Activated CD4-positive, alpha-beta T cell treated with anti-CD3 and anti-CD28 coated beads for 36 hours (primary cell): ENCODE measurements at regions not wholly inside any gene's neighbourhood (a gene's known extent, or its start where the extent isn't known, plus 50 kb on each side); places are given as distances from the start of the nearest gene placed in this dataset.

Experiments
- ATAC-seq: fragments of 200-7000 bp; cut with Tn5 transposase; one replicate; pipeline ENCODE4 v1.10.0; 2021; ENCODE audit warnings: mild to moderate bottlenecking, moderate library complexity
- CTCF ChIA-PET: fragments of 350-600 bp; sonication (Branson Sonifier 250); formaldehyde crosslinking; loops from one replicate; lab custom pipeline; 2021; ENCODE audit warnings: antibody characterized with exemption; lab: Charles Lee
- POLR2A ChIA-PET: fragments of 350-600 bp; sonication (Branson Sonifier 250); formaldehyde crosslinking; loops from one replicate; lab custom pipeline; 2021; ENCODE audit warnings: antibody characterized with exemption, inconsistent platforms; lab: Charles Lee
- DNase-seq: peaks from one replicate; pipeline ENCODE4 v3.0.0-alpha.2; 2020
- H3K27ac Mint-ChIP-seq: one replicate; pipeline ENCODE4 v1.8.0; 2021; ENCODE audit warnings: mixed read lengths
- H3K27me3 Mint-ChIP-seq: one replicate; pipeline ENCODE4 v1.8.0; 2021; ENCODE audit warnings: mixed read lengths
- H3K36me3 Mint-ChIP-seq: one replicate; pipeline ENCODE4 v1.8.0; 2021; ENCODE audit warnings: low read depth, mixed read lengths
- H3K4me1 Mint-ChIP-seq: one replicate; pipeline ENCODE4 v1.8.0; 2021; ENCODE audit warnings: mixed read lengths
- H3K4me3 Mint-ChIP-seq: one replicate; pipeline ENCODE4 v1.8.0; 2021; ENCODE audit warnings: mild to moderate bottlenecking, moderate library complexity, mixed read lengths
- H3K9me3 Mint-ChIP-seq: one replicate; pipeline ENCODE4 v1.8.0; 2021; ENCODE audit warnings: low read depth, mixed read lengths
- intact Hi-C, 2 experiments: fragments of 100-400 bp; cut with DNase I in 1 of 2; cut with micrococcal nuclease in 1 of 2; formaldehyde crosslinking; loops; one replicate each; pipeline versions ENCODE4 v1.14.2 to v1.15.1; 2022 to 2024; cut with DNase I, micrococcal nuclease

DNA sequence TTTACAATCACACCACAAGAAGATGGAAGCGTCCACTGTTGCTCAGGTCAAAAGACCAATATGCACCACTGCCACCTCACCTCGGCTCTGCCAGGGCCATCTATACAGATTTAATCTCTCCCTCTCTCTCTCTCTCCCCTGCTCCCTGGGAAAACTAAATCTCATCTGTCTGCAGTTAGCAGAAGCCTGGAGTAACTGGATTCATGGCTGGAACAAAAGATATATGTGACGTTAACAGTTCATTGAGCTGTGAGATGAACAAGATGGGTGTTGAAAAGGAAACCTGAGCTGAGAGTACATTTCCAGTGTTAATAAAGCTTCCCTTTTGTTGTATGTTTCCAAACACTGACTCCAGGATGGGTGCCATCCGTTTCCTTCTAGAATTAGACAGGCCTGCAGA lies 369.7 kb downstream of the CDK5RAP2 start:
- Mint-ChIP-seq H3K4me1 (no peaks in the 10 kb centered on the region), H3K36me3 (no peaks in the 10 kb centered on the region), H3K27ac (no peak overlapping the region), H3K9me3 (no peaks in the 10 kb centered on the region), H3K4me3 (no peak overlapping the region), H3K27me3 (peaks cover 3% of the 10 kb centered on the region)
- ChIA-PET POLR2A (no interaction called here), CTCF (no interaction called here)
- no peak for DNase-seq
- intact Hi-C loops = no loop called here
- no peak for ATAC-seq

DNA sequence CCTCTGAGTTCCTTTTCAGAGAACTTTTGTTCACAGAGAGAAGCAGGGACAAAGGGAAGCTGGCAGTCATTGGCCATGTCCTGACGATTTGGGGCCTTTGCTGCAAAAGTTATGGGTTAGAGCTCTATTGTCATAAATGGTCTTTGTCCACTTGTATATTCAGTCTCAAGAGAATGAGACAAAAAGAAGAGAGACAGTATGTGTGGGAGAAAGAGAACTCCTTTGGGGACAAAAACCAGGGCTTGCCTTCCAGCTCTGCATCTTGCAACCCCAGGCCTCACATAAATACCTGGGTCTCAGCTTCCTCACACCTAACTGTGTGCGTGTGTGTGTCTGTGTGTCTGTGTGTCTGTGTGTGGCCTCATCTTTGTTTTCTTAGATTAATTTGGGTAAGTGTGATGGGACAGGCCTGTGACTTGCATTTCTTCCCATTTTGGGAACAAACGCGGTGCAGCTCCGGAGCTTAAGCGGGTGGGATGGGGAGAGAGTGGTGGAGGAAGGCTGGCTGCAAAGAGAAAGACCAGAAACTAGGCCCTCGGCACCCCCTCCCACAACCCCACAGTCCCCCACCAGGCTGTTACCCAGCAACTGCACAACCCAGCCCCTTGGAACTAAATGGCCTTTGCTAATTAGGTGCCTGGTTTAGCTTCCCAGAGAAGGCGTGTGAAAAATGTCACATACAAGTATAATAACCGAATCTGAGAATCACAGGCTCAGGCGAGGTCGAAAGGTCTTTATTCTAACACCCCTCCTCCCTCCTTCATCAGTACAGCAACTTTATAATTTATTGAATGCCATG lies 376.9 kb downstream of the CDK5RAP2 start:
- Mint-ChIP-seq H3K27me3 (no peaks in the 10 kb centered on the region), H3K36me3 (no peaks in the 10 kb centered on the region), H3K9me3 (no peaks in the 10 kb centered on the region), H3K27ac (no peak overlapping the region), H3K4me1 (no peaks in the 10 kb centered on the region), H3K4me3 (no peak overlapping the region)
- DNase-seq (no peak), ATAC-seq (no peak)
- intact Hi-C loops = loop anchor here in 1 of 2 experiments (10.0 kb wide), 1 partner anchor 62 kb away; no protein-coding TSS in a partner anchor
- ChIA-PET POLR2A (no interaction called here), CTCF (no interaction called here)

DNA sequence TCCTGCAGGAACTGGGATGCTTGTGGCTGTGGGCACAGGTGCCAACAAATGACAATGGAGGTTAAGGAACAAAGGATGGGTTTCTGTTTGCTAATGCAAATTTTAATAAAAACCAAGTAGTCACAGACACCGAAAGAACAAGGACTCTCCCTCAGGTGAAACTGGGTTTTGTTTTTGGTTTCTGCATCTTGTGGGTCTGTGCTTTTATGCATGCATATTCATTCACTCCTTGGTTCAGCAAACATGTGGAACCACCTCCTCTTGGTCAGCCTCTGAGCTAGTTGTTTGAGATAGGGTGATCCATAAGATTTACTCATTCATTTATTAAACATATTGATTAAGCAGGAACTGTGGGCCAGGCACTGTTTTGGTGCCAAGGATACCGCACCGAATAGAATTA lies 381.9 kb downstream of the CDK5RAP2 start:
- no peaks in the 10 kb centered on the region for H3K9me3 Mint-ChIP-seq
- CTCF ChIA-PET = no interaction called here
- DNase-seq = no peak
- no peaks in the 10 kb centered on the region for H3K4me1 Mint-ChIP-seq
- H3K27ac Mint-ChIP-seq = no peak overlapping the region
- POLR2A ChIA-PET = no interaction called here
- intact Hi-C loops = no loop called here
- no peaks in the 10 kb centered on the region for H3K27me3 Mint-ChIP-seq
- no peak overlapping the region for H3K4me3 Mint-ChIP-seq
- ATAC-seq = no peak
- no peaks in the 10 kb centered on the region for H3K36me3 Mint-ChIP-seq

DNA sequence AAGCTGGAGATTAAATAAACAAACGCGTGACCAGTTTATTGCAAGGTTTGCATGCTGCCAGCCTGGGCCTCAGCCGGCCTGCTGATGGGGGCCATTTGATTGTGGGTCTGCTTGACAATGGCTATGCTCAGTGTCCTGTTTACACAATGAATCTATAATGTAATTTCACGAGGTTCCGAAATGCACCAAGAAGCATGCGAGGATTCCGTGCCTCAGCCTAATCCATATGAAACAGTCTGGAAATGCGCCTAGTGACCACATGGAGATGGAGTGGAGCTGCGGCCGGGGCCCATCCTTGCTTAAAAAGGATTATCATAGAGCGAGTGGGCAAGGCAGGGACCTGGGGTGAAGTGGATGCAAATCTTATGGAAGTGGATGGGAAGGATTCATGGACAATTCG lies 382.4 kb downstream of the CDK5RAP2 start:
- Mint-ChIP-seq H3K36me3 (no peaks in the 10 kb centered on the region), H3K27me3 (no peaks in the 10 kb centered on the region), H3K9me3 (no peaks in the 10 kb centered on the region), H3K4me1 (no peaks in the 10 kb centered on the region), H3K4me3 (no peak overlapping the region), H3K27ac (no peak overlapping the region)
- intact Hi-C loops = no loop called here
- DNase-seq (no peak), ATAC-seq (no peak)
- POLR2A ChIA-PET = no interaction called here
- CTCF ChIA-PET = no interaction called here

DNA sequence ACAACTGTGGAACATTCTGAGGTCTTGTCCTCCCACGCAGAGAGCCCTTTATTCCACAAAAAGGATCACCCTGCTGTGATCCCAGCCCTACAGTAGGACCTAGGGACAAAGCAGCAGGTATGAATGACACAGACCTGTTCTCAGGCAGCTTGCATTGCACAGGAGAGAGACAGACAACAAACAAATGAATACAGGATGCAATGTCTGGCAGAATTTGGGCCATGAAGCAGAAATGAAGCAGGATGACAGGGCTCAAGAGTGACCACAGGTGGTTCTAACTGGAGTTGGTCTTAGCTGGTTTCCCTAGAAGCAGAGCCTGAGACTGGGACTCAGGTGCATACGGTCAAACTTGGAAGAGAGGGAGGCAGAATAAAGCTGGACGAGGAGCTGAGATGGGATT lies 388.8 kb downstream of the CDK5RAP2 start:
- intact Hi-C loops = no loop called here
- H3K27ac Mint-ChIP-seq = no peak overlapping the region
- ChIA-PET CTCF (no interaction called here), POLR2A (no interaction called here)
- no peaks in the 10 kb centered on the region for H3K9me3 Mint-ChIP-seq
- no peak for ATAC-seq
- no peak for DNase-seq
- no peaks in the 10 kb centered on the region for H3K36me3 Mint-ChIP-seq
- H3K4me3 Mint-ChIP-seq = no peak overlapping the region
- no peaks in the 10 kb centered on the region for H3K4me1 Mint-ChIP-seq
- H3K27me3 Mint-ChIP-seq = no peaks in the 10 kb centered on the region

DNA sequence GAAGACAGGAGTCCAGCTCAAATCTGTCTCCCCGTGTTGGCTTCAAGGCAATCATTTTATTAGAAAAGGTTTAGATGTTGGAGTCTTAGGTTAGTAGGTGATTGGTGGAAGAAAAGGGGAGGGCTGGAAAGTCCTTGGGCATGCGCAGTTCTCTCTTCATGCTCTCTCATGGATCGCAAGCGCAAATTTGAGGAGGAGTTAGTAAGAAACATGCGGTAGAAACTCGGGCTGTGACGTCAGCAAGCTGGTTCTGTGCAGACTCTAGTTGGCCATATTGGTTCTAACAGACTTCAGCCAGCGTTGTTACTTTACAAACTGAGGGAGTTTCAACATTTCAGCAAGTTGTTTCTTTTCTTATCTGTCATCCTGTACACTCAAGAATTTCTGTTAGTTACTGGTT lies 392.2 kb downstream of the CDK5RAP2 start:
- H3K27me3 Mint-ChIP-seq = peaks cover 5% of the 10 kb centered on the region
- H3K4me1 Mint-ChIP-seq = no peaks in the 10 kb centered on the region
- no peak overlapping the region for H3K4me3 Mint-ChIP-seq
- no peak overlapping the region for H3K27ac Mint-ChIP-seq
- H3K36me3 Mint-ChIP-seq = no peaks in the 10 kb centered on the region
- H3K9me3 Mint-ChIP-seq = no peaks in the 10 kb centered on the region
- ATAC-seq = no peak
- CTCF ChIA-PET = interaction anchor here (1.0 kb wide), 1 partner anchor 662 kb away, joined by 3 read pairs; no protein-coding TSS in a partner anchor
- POLR2A ChIA-PET = no interaction called here
- DNase-seq = no peak
- intact Hi-C loops = no loop called here

DNA sequence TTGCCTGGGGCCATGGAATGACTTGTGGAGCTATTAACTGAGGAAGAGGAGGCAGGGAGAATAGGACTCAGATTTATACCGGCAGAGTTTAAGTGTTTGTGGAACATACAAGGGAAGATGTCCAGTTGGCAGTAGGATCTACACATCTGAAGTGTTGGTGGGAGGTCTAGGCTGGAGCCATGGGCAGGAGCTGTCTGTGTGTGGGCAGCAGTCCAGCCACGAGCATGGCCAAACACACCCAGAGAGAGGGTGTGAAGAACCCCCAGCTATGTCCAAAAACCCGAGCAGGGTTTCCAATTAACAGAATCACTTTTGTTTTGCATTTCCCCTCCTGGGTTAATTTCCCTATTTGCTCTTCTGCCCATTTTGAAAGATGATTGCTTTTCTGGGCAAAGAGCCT lies 393.7 kb downstream of the CDK5RAP2 start:
- Mint-ChIP-seq H3K36me3 (no peaks in the 10 kb centered on the region), H3K9me3 (no peaks in the 10 kb centered on the region), H3K27ac (no peak overlapping the region), H3K4me3 (no peak overlapping the region), H3K4me1 (no peaks in the 10 kb centered on the region), H3K27me3 (peaks cover 5% of the 10 kb centered on the region)
- ChIA-PET POLR2A (no interaction called here), CTCF (no interaction called here)
- ATAC-seq (no peak), DNase-seq (no peak)
- intact Hi-C loops = no loop called here

DNA sequence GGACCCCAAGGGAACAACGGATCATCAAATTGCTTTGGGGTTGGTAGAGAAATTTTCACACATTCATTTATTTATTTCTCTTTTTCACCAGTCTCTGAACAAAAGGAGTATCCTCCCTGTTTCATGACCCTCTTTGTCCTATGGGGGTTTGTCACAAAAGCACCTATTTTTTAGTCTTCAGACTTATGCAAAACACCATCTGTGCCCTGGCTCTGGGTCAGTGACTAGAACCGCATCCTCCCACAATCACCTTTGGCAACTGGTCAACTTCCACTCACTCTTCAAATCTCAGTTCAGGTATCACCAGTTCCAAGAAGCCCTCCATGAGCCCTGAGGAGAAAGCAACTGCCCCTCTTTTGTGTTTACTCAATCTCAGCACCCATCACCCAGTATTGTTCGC lies 395.7 kb downstream of the CDK5RAP2 start:
- Mint-ChIP-seq H3K4me3 (no peak overlapping the region), H3K27me3 (peaks cover 5% of the 10 kb centered on the region), H3K9me3 (no peaks in the 10 kb centered on the region), H3K4me1 (no peaks in the 10 kb centered on the region), H3K27ac (no peak overlapping the region), H3K36me3 (no peaks in the 10 kb centered on the region)
- DNase-seq (no peak), ATAC-seq (no peak)
- intact Hi-C loops = no loop called here
- ChIA-PET POLR2A (no interaction called here), CTCF (no interaction called here)

DNA sequence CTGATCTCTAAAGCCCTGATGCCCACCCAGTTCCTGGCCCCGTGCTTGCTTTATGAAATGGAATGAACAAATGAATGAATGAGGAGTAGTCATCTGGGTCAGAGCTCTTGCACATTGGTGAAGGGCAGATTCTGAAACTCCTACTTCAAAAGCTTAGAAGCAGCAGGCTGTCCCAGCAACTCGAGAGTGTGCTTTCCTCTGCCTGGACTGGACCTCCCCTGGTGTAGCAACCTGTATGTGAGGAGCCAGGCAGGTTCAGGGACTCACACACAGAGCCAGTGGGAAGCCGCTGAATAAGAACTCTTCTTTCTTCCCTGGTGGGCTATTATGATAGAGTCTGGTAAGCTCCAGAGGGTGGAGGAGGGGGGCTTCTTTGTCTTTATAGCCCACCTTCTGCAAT lies 396.4 kb downstream of the CDK5RAP2 start:
- H3K4me1 Mint-ChIP-seq = no peaks in the 10 kb centered on the region
- CTCF ChIA-PET = no interaction called here

DNA sequence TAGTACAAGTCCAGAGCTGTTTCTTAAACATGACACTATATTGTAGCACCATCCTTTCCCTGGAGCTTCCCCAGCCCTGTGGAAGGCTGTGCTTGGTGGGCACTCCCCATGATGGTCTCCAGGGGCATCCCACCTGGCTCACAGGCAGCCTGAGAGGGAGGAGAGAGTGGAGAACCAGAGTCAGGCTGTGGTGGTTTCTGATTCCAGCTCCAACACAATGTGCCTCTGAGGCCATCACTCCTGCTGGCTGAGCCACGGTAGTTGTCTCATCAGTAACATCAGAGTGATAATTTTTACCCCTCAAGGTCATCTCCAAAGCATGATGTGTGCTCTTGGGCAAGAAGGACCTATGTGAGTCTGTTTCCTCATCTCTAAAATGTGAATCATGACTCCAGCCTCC lies 398.0 kb downstream of the CDK5RAP2 start:
- DNase-seq (no peak), ATAC-seq (no peak)
- intact Hi-C loops = no loop called here
- Mint-ChIP-seq H3K4me1 (no peaks in the 10 kb centered on the region), H3K27me3 (peaks cover 6% of the 10 kb centered on the region), H3K4me3 (no peak overlapping the region), H3K36me3 (no peaks in the 10 kb centered on the region), H3K27ac (no peak overlapping the region), H3K9me3 (no peaks in the 10 kb centered on the region)
- CTCF ChIA-PET = interaction anchor here (0.6 kb wide), 1 partner anchor 313 kb away, joined by 4 read pairs; no protein-coding TSS in a partner anchor
- POLR2A ChIA-PET = no interaction called here

More for the DNA sequence above, 396.4 kb downstream of the CDK5RAP2 start:
- intact Hi-C loops = no loop called here
- Mint-ChIP-seq H3K27me3 (peaks cover 6% of the 10 kb centered on the region), H3K9me3 (no peaks in the 10 kb centered on the region), H3K4me3 (no peak overlapping the region), H3K27ac (no peak overlapping the region), H3K36me3 (no peaks in the 10 kb centered on the region)
- POLR2A ChIA-PET = no interaction called here
- DNase-seq = no peak
- ATAC-seq = no peak

DNA sequence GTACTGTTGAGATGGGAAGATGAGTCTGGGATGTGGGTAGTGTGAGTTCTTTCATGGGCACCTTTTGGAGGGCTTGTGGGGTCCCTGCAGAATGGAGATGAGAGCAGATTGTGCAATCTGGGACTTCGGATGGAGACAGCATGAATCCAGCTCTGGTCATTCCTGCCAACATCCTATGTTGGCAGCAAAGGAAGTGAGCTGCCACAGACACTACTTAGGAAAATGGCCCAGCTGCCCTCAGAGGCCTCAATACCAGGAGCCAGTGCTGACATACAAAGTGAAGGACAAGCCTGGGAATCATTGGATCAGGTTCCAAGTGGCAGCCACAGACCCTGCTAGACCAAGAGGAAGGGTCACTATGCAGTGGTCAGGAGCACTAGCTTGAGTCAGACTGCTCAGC lies 402.8 kb downstream of the CDK5RAP2 start:
- intact Hi-C loops = no loop called here
- no peaks in the 10 kb centered on the region for H3K36me3 Mint-ChIP-seq
- H3K9me3 Mint-ChIP-seq = no peaks in the 10 kb centered on the region
- peaks cover 2% of the 10 kb centered on the region for H3K27me3 Mint-ChIP-seq
- H3K4me1 Mint-ChIP-seq = no peaks in the 10 kb centered on the region
- H3K4me3 Mint-ChIP-seq = no peak overlapping the region
- POLR2A ChIA-PET = interaction anchor here (0.6 kb wide), 1 partner anchor 1743 kb away, joined by 3 read pairs; no protein-coding TSS in a partner anchor
- no peak overlapping the region for H3K27ac Mint-ChIP-seq
- no peak for DNase-seq
- no peak for ATAC-seq
- CTCF ChIA-PET = no interaction called here

DNA sequence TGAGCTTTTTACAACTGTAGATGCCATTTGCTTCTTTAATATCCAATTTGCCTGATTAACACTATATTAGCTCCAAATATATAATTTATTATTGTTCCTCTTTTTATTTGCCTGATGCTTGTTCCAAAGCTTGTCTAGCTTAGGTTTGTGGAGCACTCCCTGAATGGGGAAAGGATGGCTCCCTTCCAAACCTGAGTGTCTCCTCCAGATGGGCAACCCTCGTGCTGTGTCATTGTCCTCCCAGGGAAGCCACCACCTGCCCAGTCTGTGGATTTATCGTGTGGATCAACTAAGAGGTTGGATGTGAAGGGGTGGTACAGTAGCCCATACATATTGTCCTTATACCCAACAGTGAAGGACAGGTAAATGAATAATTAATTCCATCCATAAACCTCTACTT lies 404.9 kb downstream of the CDK5RAP2 start:
- POLR2A ChIA-PET = interaction anchor here (0.7 kb wide), 1 partner anchor 10 kb away, joined by 4 read pairs; no protein-coding TSS in a partner anchor
- H3K4me1 Mint-ChIP-seq = no peaks in the 10 kb centered on the region
- no peak overlapping the region for H3K4me3 Mint-ChIP-seq
- DNase-seq (no peak), ATAC-seq (no peak)
- H3K36me3 Mint-ChIP-seq = no peaks in the 10 kb centered on the region
- CTCF ChIA-PET = interaction anchor here (0.6 kb wide), 1 partner anchor 157 kb away, joined by 3 read pairs; no protein-coding TSS in a partner anchor
- peaks cover 8% of the 10 kb centered on the region for H3K27me3 Mint-ChIP-seq
- no peaks in the 10 kb centered on the region for H3K9me3 Mint-ChIP-seq
- H3K27ac Mint-ChIP-seq = no peak overlapping the region
- intact Hi-C loops = no loop called here
